GM12878 (cell line): ENCODE measurements at regions not wholly inside any gene's neighbourhood (a gene's known extent, or its start where the extent isn't known, plus 50 kb on each side); places are given as distances from the start of the nearest gene placed in this dataset.

ENCODE experiments used
- ATAC-seq: fragments of 200-7000 bp; cut with Tn5 transposase; 3 replicates; pipeline ENCODE4 v1.9.1; 2020; ENCODE audit warnings: mild to moderate bottlenecking, moderate library complexity
- BruUV-seq: library from RNA; stranded (reverse); fragments of 400-500 nt; replicated peaks from 2 replicates; lab custom pipeline; 2021; lab: Mats Ljungman, UMichigan
- CTCF ChIA-PET: fragments of 300-600 bp; sonication (Branson Sonifier 250); formaldehyde crosslinking; extraction: SDS; loops from one replicate; lab custom pipeline; 2021; ENCODE audit warnings: inconsistent platforms; lab: Yijun Ruan, JAX
- POLR2A ChIA-PET: fragments of 350-600 bp; formaldehyde crosslinking; extraction: SDS; loops from one replicate; lab custom pipeline; 2021; ENCODE audit warnings: inconsistent platforms; lab: Charles Lee
- RAD21 ChIA-PET: fragments of 300-600 bp; sonication (Branson Sonifier 250); formaldehyde crosslinking; loops from one replicate; lab custom pipeline; 2023; ENCODE audit warnings: antibody characterized with exemption; ENCODE audit not compliant: unreplicated experiment; lab: Charles Lee
- SMC1A ChIA-PET: fragments of 300-600 bp; sonication (Branson Sonifier 250); formaldehyde crosslinking; loops from one replicate; lab custom pipeline; 2023; ENCODE audit not compliant: unreplicated experiment, uncharacterized antibody; lab: Charles Lee
- DNase-seq: peaks from one replicate; pipeline ENCODE4 v3.0.0-alpha.2; 2011; ENCODE audit warnings: low read depth, low spot score
- FAIRE-seq: peaks from 3 replicates; lab custom pipeline; 2011; peaks lifted over from hg19 to GRCh38; lab: Jason Lieb, UNC
- H2AFZ ChIP-seq: 2 replicates; pipeline ENCODE4 v1.6.0; 2011; ENCODE audit warnings: low read depth, low read length, control low read depth; ENCODE audit not compliant: control insufficient read depth
- H3K27ac ChIP-seq: 2 replicates; pipeline ENCODE4 v1.5.1; 2011; ENCODE audit warnings: control low read depth; ENCODE audit not compliant: control insufficient read depth, insufficient read depth
- H3K27me3 ChIP-seq, 2 experiments: replicated peaks in 1 of 2; 2 replicates each; pipeline versions ENCODE4 v1.6.0 to v1.6.1; 2011; ENCODE audit warnings: low read length in 1 of 2; ENCODE audit not compliant: control insufficient read depth in 2 of 2, insufficient read depth in 2 of 2
- H3K36me3 ChIP-seq, 2 experiments: 2 replicates each; pipeline ENCODE4 v1.5.1; 2011; ENCODE audit warnings: low read length in 1 of 2; ENCODE audit not compliant: control insufficient read depth in 2 of 2, insufficient read depth in 2 of 2
- H3K4me1 ChIP-seq: 2 replicates; pipeline ENCODE4 v1.6.1; 2011; ENCODE audit warnings: mild to moderate bottlenecking, low read length, moderate library complexity, mixed read lengths; ENCODE audit not compliant: control insufficient read depth, insufficient read depth
- H3K4me2 ChIP-seq: 2 replicates; pipeline ENCODE4 v1.6.0; 2011; ENCODE audit warnings: control low read depth; ENCODE audit not compliant: control insufficient read depth, insufficient read depth
- H3K4me3 ChIP-seq: fragments of 200-600 bp; sonication (generic); 2 replicates; pipeline ENCODE4 v1.5.1; 2016
- H3K79me2 ChIP-seq: 2 replicates; pipeline ENCODE4 v1.6.0; 2011; ENCODE audit warnings: low read length; ENCODE audit not compliant: control insufficient read depth, insufficient read depth
- H3K9ac ChIP-seq: 2 replicates; pipeline ENCODE4 v1.8.0; 2011; ENCODE audit warnings: low read length, control low read depth, mixed read lengths; ENCODE audit not compliant: control insufficient read depth, insufficient read depth
- H3K9me3 ChIP-seq: replicated peaks from 3 replicates; pipeline ENCODE4 v1.5.1; 2011; ENCODE audit warnings: mild to moderate bottlenecking, low read length; ENCODE audit not compliant: control insufficient read depth, insufficient read depth
- H4K20me1 ChIP-seq: 2 replicates; pipeline ENCODE4 v1.6.0; 2011; ENCODE audit not compliant: control insufficient read depth, insufficient read depth
- BHLHE40 ChIP-seq, 2 experiments: fragments of 450-650 bp in 1 of 2; IDR thresholded peaks; 2 replicates each; pipeline ENCODE4 v1.6.1; 2011 to 2017; ENCODE audit warnings: low read depth in 2 of 2, borderline replicate concordance in 1 of 2, improper control_type of control experiment in 1 of 2, low read length in 1 of 2, mild to moderate bottlenecking in 1 of 2
- EGR1 ChIP-seq, 2 experiments: IDR thresholded peaks; 1 replicate in 1 of 2; 2 replicates in 1 of 2; pipeline ENCODE4 v1.6.1; 2011 to 2012; ENCODE audit warnings: low read depth in 2 of 2, low read length in 2 of 2, borderline replicate concordance in 1 of 2, mild to moderate bottlenecking in 1 of 2, moderate library complexity in 1 of 2
- FOXM1 ChIP-seq: IDR thresholded peaks from 2 replicates; pipeline ENCODE4 v1.6.1; 2012; ENCODE audit warnings: low read depth, mild to moderate bottlenecking, inconsistent platforms, low read length, moderate library complexity
- GATAD2B ChIP-seq: fragments of 450-650 bp; conservative IDR thresholded peaks from 2 replicates; pipeline ENCODE4 v1.6.1; 2017; ENCODE audit warnings: low read depth, mild to moderate bottlenecking, moderate library complexity
- IRF3 ChIP-seq: fragments of 450-650 bp; IDR thresholded peaks from 2 replicates; pipeline ENCODE4 v1.6.1; 2014; ENCODE audit warnings: mild to moderate bottlenecking
- IRF5 ChIP-seq: fragments of 450-650 bp; IDR thresholded peaks from 2 replicates; pipeline ENCODE4 v1.6.1; 2017; ENCODE audit warnings: borderline replicate concordance
- JUNB ChIP-seq: IDR thresholded peaks from 2 replicates; pipeline ENCODE4 v1.6.1; 2016; ENCODE audit warnings: antibody characterized with exemption, mild to moderate bottlenecking
- MYC ChIP-seq: IDR thresholded peaks from 2 replicates; pipeline ENCODE4 v1.6.1; 2011; ENCODE audit warnings: mild to moderate bottlenecking, low read length, moderate library complexity, inconsistent platforms; ENCODE audit not compliant: insufficient read depth, insufficient replicate concordance, insufficient read length, severe bottlenecking
- PML ChIP-seq: IDR thresholded peaks from 2 replicates; pipeline ENCODE4 v1.6.1; 2012; ENCODE audit warnings: low read length, inconsistent platforms
- RAD21 ChIP-seq: IDR thresholded peaks from 2 replicates; pipeline ENCODE4 v1.6.1; 2011; ENCODE audit warnings: mild to moderate bottlenecking, low read depth, low read length, moderate library complexity; ENCODE audit not compliant: insufficient read depth
- RFX5 ChIP-seq: IDR thresholded peaks from 2 replicates; pipeline ENCODE4 v1.6.1; 2011; ENCODE audit warnings: low read depth, low read length, improper control_type of control experiment
- RUNX3 ChIP-seq: IDR thresholded peaks from 2 replicates; pipeline ENCODE4 v1.6.1; 2012; ENCODE audit warnings: low read length, inconsistent platforms
- STAT1 ChIP-seq: fragments of 450-650 bp; conservative IDR thresholded peaks from 2 replicates; pipeline ENCODE4 v1.6.1; 2014; ENCODE audit warnings: antibody characterized with exemption, mild to moderate bottlenecking
- STAT3 ChIP-seq: IDR thresholded peaks from 2 replicates; pipeline ENCODE4 v1.6.1; 2011; ENCODE audit warnings: low read depth, low read length, improper control_type of control experiment
- ZSCAN29 ChIP-seq: fragments of 450-650 bp; IDR thresholded peaks from 2 replicates; pipeline ENCODE4 v1.6.1; 2017; ENCODE audit warnings: mild to moderate bottlenecking, moderate library complexity
- WGBS: methylation state at CpG from one replicate; pipeline ENCODE4 v1.1.6; 2016; ENCODE audit warnings: low lambda C conversion rate; ENCODE audit not compliant: insufficient replicate concordance, insufficient coverage; ENCODE audit errors: missing lambda C conversion rate; 5-methylcytosine and 5-hydroxymethylcytosine counted together
- in situ Hi-C: fragments of 300-500 bp; cut with MboI; formaldehyde crosslinking; loops from 9 replicates; pipeline ENCODE4 v1.14.3; 2018; ENCODE audit warnings: mixed read lengths
- intact Hi-C: fragments of 100-400 bp; cut with micrococcal nuclease; formaldehyde crosslinking; loops from one replicate; pipeline ENCODE4 v1.14.2; 2022; ENCODE audit not compliant: unreplicated experiment
- TF ChIP-seq, protein P1 (sequence below): fragments of 450-650 bp; IDR thresholded peaks from 2 replicates; pipeline ENCODE4 v1.6.1; 2016; ENCODE audit warnings: mild to moderate bottlenecking
- TF ChIP-seq, protein P2 (sequence below), 3 experiments: IDR thresholded peaks in 2 of 3; conservative IDR thresholded peaks in 1 of 3; 2 replicates each; pipeline ENCODE4 v1.5.1; 2011; ENCODE audit warnings: low read depth in 3 of 3, low read length in 3 of 3, mild to moderate bottlenecking in 3 of 3, control low read depth in 2 of 3, moderate library complexity in 2 of 3, inconsistent platforms in 1 of 3, mixed read lengths in 1 of 3; ENCODE audit not compliant: control insufficient read depth in 2 of 3, insufficient read depth in 1 of 3; ENCODE audit errors: extremely low read depth in 1 of 3

DNA sequence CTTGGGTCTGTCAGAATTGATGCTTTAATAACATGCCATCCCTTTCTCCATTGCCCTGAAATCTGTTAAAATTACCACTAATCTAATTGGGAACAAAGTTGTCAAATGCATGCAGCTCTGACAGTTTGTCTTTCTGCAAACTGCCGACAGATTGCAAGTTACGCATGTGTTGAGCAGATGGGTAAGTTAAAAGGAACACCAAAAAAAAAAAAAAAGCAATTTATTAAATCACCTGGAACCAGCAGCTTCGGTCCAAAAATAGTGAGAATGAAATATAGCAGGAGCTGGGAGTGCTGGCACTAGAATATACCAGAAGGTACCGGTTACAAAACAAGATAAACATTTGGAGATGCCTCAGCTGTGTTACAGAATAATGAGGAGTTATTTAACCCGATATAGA, 149.6 kb upstream of the C1orf87 start:
- Histone ChIP-seq H3K4me3 (no peak overlapping the region), H3K27ac (no peak overlapping the region), H3K36me3 (no peaks in the 10 kb centered on the region), H3K9me3 (no peaks in the 10 kb centered on the region), H2AFZ (no peak overlapping the region), H3K4me1 (no peaks in the 10 kb centered on the region), H3K9ac (no peak overlapping the region), H3K27me3 (no peaks in the 10 kb centered on the region), H4K20me1 (no peaks in the 10 kb centered on the region), H3K4me2 (no peak overlapping the region), H3K79me2 (no peaks in the 10 kb centered on the region)
- DNase-seq (no peak), FAIRE-seq (no peak), ATAC-seq (no peak)
- intact Hi-C loops, result no loop called here
- WGBS, result 29% methylated on average over 5 of the region's 5 CpGs
- in situ Hi-C loops, result no loop called here
- ChIA-PET POLR2A (no interaction called here), RAD21 (no interaction called here), CTCF (no interaction called here), SMC1A (no interaction called here)
- BruUV-seq, result no TSS peak
- TF ChIP-seq RUNX3 (no peak), FOXM1 (no peak), STAT3 (no peak), MYC (no peak), ZSCAN29 (no peak), RFX5 (no peak), IRF3 (no peak), STAT1 (no peak), IRF5 (no peak), JUNB (no peak), PML (no peak), EGR1 (IDR thresholded peaks at IDR 0.05; ENCODE audit: borderline replicate concordance in 1 of 2, low read depth in 2 of 2, low read length in 2 of 2) (no peak), BHLHE40 (IDR thresholded peaks at IDR 0.05; ENCODE audit: borderline replicate concordance in 1 of 2, low read depth in 2 of 2, low read length in 1 of 2) (no peak), GATAD2B (no peak), RAD21 (no peak)
- TF ChIP-seq, protein P1, sequence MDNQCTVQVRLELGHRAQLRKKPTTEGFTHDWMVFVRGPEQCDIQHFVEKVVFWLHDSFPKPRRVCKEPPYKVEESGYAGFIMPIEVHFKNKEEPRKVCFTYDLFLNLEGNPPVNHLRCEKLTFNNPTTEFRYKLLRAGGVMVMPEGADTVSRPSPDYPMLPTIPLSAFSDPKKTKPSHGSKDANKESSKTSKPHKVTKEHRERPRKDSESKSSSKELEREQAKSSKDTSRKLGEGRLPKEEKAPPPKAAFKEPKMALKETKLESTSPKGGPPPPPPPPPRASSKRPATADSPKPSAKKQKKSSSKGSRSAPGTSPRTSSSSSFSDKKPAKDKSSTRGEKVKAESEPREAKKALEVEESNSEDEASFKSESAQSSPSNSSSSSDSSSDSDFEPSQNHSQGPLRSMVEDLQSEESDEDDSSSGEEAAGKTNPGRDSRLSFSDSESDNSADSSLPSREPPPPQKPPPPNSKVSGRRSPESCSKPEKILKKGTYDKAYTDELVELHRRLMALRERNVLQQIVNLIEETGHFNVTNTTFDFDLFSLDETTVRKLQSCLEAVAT, result no peak
- TF ChIP-seq, protein P2, sequence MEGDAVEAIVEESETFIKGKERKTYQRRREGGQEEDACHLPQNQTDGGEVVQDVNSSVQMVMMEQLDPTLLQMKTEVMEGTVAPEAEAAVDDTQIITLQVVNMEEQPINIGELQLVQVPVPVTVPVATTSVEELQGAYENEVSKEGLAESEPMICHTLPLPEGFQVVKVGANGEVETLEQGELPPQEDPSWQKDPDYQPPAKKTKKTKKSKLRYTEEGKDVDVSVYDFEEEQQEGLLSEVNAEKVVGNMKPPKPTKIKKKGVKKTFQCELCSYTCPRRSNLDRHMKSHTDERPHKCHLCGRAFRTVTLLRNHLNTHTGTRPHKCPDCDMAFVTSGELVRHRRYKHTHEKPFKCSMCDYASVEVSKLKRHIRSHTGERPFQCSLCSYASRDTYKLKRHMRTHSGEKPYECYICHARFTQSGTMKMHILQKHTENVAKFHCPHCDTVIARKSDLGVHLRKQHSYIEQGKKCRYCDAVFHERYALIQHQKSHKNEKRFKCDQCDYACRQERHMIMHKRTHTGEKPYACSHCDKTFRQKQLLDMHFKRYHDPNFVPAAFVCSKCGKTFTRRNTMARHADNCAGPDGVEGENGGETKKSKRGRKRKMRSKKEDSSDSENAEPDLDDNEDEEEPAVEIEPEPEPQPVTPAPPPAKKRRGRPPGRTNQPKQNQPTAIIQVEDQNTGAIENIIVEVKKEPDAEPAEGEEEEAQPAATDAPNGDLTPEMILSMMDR (IDR thresholded peaks at IDR 0.05 in 2 of 3, conservative IDR thresholded peaks at IDR 0.05 in 1 of 3; ENCODE audit: control insufficient read depth in 2 of 3, extremely low read depth in 1 of 3, insufficient read depth in 1 of 3, low read depth in 3 of 3, low read length in 3 of 3), result no peak
